GM21360 (cell line): ENCODE measurements at regions not wholly inside any gene's neighbourhood (a gene's known extent, or its start where the extent isn't known, plus 50 kb on each side); places are given as distances from the start of the nearest gene placed in this dataset.

Experiments used
- ATAC-seq: cut with Tn5 transposase; IDR thresholded peaks from one replicate; pipeline ENCODE4 v1.9.1; 2021; ENCODE audit warnings: mild to moderate bottlenecking, moderate library complexity; ENCODE audit not compliant: unreplicated experiment

- no peak for ATAC-seq
Measured at GRCh38 chr9:86703346-86703745, 244.0 kb downstream of the GAS1 start.

- no peak for ATAC-seq
Measured at GRCh38 chr9:86700629-86701028, 246.7 kb downstream of the GAS1 start.

- ATAC-seq, result no peak
Measured at GRCh38 chr9:86697999-86698398, 249.3 kb downstream of the GAS1 start.

DNA sequence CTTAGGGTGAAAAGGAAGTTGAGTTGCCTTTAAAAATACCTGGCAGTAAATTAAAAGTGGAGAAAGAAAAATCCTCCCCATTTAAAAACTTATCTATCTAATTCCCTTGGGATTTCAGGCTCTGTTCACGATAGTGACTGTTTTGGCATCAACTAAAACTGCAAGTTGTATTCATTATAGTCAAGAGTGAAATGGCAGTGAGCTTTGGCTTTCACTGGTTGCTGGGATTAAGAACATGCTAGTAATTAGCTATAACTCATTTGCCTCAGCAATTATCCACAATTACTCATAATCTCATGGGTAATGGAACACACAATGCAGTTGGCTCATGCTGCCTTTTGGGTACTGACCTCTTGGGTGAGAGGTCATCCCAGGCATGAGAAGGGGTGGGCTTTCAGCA, 250.1 kb downstream of the GAS1 start:
- no peak for ATAC-seq

DNA sequence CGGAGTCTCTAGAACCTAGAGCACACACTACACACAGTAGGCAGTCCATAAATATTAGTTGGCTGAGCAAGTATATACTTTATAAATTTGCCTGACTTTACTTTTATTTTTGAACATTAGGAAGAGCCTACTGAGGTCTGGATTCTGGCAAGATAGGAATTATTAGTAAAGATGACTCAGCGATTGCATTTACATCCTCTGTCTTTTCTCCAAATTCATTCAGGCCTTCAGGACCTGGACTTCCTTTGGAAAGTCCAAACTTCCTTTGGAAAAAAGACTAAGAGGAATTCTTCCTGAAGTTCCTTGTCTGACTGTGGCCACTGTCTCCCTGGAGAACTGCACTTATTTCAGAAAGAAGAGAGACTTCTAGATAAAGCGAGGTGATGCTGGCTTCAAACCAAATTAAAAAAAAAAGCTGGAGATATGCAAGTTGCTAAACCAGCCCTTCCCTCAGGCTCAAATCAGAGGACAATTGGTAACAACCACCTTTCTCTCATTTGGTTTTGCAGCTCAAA, 251.3 kb downstream of the GAS1 start:
- no peak for ATAC-seq

- ATAC-seq, result no peak
Measured at GRCh38 chr9:86690034-86690433, 257.3 kb downstream of the GAS1 start.

DNA sequence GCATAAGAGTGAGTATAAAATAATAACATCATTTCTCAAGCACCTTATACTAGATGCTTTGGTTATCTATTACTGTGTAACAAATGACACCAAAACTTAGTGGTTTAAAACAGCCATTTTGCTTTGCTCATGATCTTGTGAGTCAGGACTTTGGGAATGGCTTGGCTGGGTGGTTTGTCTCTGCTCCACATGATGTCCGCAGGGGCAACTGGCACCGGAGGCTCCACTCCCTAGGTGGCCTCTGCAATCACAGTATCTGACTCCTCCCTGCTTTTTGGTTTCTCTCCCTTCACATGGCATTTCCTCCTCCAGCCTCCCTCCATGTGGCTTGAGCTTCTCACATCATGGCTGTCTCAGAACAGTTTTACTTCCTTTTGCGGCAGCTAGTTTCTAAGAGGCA, 259.5 kb downstream of the GAS1 start:
- no peak for ATAC-seq

DNA sequence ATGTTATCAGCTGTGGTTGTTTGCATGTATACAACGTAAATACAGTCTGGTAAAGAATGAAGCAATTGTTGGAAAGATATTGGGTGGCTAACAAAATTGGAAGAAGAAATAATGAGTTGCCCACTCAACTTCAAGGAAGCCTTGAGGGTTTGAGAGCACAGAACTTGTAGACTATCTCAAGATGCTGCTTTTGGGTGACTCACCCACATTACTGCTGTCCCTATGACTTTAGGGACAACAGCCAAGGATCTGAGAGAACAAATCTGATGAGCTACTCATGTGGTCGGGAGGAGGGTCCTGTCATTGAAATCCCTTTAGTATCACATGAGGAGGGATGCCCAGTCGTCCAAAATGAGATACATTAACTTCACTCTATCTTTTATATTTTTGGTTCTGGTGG, 261.8 kb downstream of the GAS1 start:
- no peak for ATAC-seq

- no peak for ATAC-seq
Measured at GRCh38 chr9:86684148-86684547, 263.2 kb downstream of the GAS1 start.

DNA sequence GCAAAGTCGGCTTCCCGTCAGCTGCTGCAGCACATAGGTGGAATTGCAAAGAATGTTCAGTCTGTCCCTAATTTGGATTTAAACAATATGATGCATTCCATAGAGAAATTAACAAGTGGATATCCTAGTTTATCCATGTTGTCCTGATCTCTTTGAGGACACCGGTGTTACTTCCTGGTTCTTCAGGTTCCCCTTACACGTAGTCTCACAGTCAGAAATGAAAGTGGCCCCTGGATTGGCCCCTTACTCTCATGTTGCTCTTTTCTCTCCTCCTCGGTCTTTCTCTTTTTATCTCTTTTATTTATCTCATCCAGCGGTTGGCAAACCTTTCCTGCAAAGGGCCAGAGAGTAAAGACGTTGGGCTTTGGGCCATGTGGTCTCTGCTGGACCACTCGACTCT, 265.1 kb downstream of the GAS1 start:
- ATAC-seq, result no peak

DNA sequence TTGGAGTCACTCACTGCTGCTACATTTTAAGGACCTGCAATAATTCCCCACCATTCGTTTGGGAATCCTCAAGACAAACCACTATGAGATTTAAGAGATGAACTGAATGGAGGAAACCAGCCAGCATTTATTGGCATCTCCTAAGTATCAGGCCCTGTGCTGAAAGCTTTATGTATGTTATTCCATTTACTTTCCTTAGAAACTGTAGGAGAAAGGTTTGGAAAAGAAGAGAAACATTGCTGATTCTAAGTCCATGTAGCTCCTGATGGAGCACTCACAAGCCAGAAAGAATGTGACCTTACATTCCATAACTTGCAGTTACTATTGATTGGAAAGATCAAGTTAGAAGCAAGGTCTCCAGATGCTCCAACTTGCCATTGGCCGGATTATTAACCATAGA, 267.4 kb downstream of the GAS1 start:
- no peak for ATAC-seq

- no peak for ATAC-seq
Measured at GRCh38 chr9:86676396-86676795, 270.9 kb downstream of the GAS1 start.

GRCh38 chr9:86675805-86676204, 271.5 kb downstream of the GAS1 start:
- no peak for ATAC-seq

GRCh38 chr9:86674487-86674886, 272.8 kb downstream of the GAS1 start:
- ATAC-seq, result no peak

- ATAC-seq, result no peak
Measured at GRCh38 chr9:86672966-86673365, 274.3 kb downstream of the GAS1 start.

DNA sequence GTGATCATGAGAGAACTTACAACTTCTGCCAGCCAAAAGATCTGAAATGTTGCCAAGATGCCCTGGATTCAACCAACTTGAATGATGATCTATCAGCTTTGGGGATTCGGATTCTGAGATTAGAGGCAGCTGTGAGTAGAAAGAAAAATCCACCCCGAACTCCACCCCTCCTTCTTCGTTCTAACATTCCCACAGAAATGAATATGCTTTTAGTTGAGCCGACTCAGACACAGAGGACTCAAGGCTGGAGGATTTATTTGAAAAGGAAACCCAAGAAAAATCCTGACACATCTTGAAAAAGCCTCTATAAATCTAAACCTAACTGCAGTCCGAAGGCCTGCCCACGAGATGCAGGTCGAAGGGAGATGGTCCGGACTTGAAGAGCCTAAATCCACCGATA, 275.0 kb downstream of the GAS1 start:
- no peak for ATAC-seq

- ATAC-seq, result no peak
Measured at GRCh38 chr9:86671018-86671417, 276.3 kb downstream of the GAS1 start.

DNA sequence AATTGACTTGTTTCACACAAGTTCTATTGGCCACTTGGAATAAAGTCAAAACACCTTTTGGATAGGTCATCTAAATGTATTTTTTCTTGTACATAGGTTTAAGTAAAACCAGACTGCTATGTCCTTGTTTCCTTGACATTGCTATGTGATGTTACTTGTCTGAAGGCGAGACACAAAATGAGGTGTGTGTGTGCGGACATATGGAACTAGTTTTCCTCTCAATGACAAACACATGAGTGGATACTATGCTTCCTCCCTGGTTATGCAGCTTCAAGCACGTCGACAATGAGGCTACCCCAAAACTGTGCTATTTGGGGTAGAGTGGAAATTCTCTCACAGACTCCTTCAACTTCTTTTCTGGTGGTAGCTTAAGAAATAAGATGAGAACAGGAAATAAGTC, 276.8 kb downstream of the GAS1 start:
- no peak for ATAC-seq

DNA sequence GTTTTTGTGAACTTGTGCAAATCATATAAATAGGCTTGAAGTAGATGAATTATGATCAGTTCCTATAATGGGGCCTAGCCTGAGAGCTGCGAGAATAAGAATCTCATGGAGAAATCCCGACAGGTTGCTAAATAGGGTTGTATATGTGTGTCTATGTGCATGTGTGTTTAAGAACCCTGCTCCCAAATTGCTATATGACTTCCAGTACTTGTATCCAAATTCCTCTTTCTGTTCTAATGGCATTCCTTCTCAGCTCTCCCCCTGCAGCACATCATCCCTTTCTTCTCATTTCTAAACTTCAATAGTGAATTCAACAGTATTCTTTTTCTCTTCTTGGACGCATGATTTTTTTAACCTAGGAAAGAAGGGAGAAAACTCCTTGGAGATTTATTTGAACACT, 277.2 kb downstream of the GAS1 start:
- ATAC-seq, result no peak

DNA sequence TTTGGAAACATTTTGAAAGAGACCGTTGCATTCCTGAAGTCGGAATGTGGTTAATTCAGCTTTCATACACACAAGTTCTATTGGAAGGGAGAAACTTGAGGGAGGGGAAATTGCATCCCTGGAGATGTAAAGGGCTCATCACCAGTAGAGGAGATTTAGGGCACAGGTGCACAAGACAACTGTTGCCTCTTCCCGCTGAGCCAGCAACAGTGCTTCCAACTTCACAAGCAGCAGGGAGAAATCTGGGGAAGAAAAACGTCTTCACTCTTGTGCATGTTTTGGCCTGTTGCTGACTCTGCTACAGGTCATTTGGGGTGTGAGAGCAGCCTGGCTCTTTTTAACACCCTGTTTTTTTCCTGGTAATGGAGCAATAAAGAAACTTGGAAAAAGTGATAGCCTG, 277.9 kb downstream of the GAS1 start:
- no peak for ATAC-seq

DNA sequence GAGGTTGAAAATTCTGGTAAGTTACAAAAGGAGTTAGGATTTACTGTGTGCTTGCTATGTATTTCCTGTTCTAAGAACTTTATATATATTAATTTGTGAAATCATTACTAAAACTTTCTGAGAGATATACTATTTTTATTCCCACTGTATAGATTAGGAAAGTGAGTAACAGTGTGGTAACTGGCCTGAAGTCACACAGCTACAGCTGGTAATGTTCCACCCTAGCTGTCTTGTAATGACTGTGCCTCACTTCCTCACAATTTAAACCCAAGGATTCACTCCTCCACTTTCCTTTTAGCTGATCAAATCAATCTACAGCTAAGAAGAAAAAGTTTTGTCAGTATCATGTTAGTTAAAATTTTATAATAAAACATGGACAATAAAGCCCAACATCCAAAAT, 278.8 kb downstream of the GAS1 start:
- no peak for ATAC-seq

DNA sequence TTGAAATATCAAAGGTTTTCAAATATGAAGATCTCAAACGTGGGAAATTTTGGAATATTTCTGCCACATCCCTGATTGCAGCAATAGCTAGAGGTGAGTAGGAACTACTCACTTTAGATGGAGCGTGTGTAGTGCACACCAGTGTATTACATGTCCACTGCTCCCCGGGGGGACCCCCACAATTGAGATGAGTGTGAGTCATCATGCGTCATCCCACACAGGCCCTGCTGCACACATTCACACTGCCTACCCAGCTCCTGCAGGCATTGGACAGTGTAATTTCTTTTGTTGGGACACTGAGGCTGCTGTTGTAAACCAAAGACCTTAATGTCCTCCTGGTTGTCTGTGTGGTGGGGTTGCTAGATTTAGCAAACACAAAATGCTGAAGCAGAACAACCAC, 280.0 kb downstream of the GAS1 start:
- no peak for ATAC-seq

DNA sequence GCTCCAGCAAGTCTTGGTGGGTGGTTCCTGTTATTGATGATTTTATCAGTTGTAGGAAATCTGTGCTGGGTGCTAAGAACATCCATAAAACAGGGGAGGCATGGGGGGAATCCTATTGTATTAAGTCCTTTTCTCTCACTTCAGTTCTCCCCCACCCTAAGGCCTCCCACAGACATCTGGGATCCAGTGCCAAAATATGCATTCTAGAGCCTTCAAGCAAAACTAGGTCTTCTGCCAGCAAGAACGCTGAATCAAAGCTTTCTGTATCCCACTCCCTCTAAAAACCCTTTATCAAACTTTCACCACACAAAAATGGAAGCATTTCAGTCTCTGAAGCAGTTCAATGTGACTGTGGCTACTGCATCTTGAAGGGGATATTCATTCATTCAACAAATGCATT, 281.9 kb downstream of the GAS1 start:
- ATAC-seq, result no peak

DNA sequence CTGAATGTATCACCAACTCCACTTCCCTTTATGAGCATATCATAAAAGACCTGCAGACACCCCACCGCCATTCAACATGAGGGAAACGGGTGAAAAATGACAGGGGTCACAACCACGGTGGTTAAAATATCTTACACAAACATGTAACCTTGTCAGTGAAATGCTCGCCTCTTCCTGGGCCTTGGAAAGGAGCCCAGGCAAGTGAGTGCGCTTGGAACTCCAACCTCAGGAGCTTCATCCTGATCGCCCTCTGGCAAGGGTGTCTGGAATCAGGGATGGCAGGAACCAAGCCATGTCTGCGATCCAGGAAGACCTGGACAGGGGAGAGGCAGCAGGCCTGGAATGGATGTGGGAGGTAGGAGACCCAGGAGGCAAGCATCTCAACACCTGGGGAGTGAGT, 282.7 kb downstream of the GAS1 start:
- no peak for ATAC-seq
